GM18907 (cell line): ENCODE measurements at regions not wholly inside any gene's neighbourhood (a gene's known extent, or its start where the extent isn't known, plus 50 kb on each side); places are given as distances from the start of the nearest gene placed in this dataset.
A peak's percentile ranks its signal among the peaks of the same experiment; 100 is the strongest.

Experiments
- ATAC-seq: cut with Tn5 transposase; IDR thresholded peaks from one replicate; pipeline ENCODE4 v1.9.1; 2021; ENCODE audit warnings: mild to moderate bottlenecking, moderate library complexity; ENCODE audit not compliant: unreplicated experiment

GRCh38 chr12:132426349-132427173 is 63.4 kb upstream of the FBRSL1 start:
- ATAC-seq, result no peak

GRCh38 chr12:132424811-132425210 is 65.1 kb upstream of the FBRSL1 start:
- ATAC-seq, result no peak

- no peak for ATAC-seq
Observed at GRCh38 chr12:132423820-132424645, 65.9 kb upstream of the FBRSL1 start.

- ATAC-seq, result no peak
Observed at GRCh38 chr12:132423251-132423819, 66.6 kb upstream of the FBRSL1 start.

- ATAC-seq, result no peak
Observed at GRCh38 chr12:132422381-132423043, 67.4 kb upstream of the FBRSL1 start.

GRCh38 chr12:132422040-132422380 is 67.9 kb upstream of the FBRSL1 start:
- ATAC-seq, result no peak

GRCh38 chr12:132419631-132420246 is 70.2 kb upstream of the FBRSL1 start:
- no peak for ATAC-seq

- no peak for ATAC-seq
Observed at GRCh38 chr12:132418393-132418925, 71.5 kb upstream of the FBRSL1 start.

- ATAC-seq, result no peak
Observed at GRCh38 chr12:132417741-132418140, 72.2 kb upstream of the FBRSL1 start.

- no peak for ATAC-seq
Observed at GRCh38 chr12:132416827-132417226, 73.1 kb upstream of the FBRSL1 start.

GRCh38 chr12:132416121-132416673 is 73.8 kb upstream of the FBRSL1 start:
- ATAC-seq, result no peak

- ATAC-seq, result peak; percentile 22
Observed at GRCh38 chr12:132415327-132416120, 74.4 kb upstream of the FBRSL1 start.

GRCh38 chr12:132414634-132415326 is 75.2 kb upstream of the FBRSL1 start:
- ATAC-seq, result peak; percentile 85

- ATAC-seq, result no peak
Observed at GRCh38 chr12:132413931-132414588, 75.9 kb upstream of the FBRSL1 start.

- no peak for ATAC-seq
Observed at GRCh38 chr12:132411457-132411856, 78.5 kb upstream of the FBRSL1 start.

- ATAC-seq, result no peak
Observed at GRCh38 chr12:132410849-132411248, 79.1 kb upstream of the FBRSL1 start.

- no peak for ATAC-seq
Observed at GRCh38 chr12:132410296-132410625, 79.7 kb upstream of the FBRSL1 start.

GRCh38 chr12:132409495-132410295 is 80.3 kb upstream of the FBRSL1 start:
- no peak for ATAC-seq
